Uterus (tissue), 2 donors: ENCODE measurements at regions not wholly inside any gene's neighbourhood (a gene's known extent, or its start where the extent isn't known, plus 50 kb on each side); places are given as distances from the start of the nearest gene placed in this dataset.

Experiments
- POLR2A ChIP-seq, 2 donors: fragments of 450-650 bp; IDR thresholded peaks; one replicate each; pipeline ENCODE4 v1.6.1; 2016; ENCODE audit warnings: antibody characterized with exemption in 2 of 2, mild to moderate bottlenecking in 1 of 2, moderate library complexity in 1 of 2
- TF ChIP-seq, protein P1 (sequence below), 4 experiments: fragments of 200-600 bp in 2 of 4; fragments of 450-650 bp in 2 of 4; sonication (generic) in 2 of 4; IDR thresholded peaks; one replicate each; pipeline ENCODE4 v1.5.1; 2016 to 2019; ENCODE audit warnings: antibody characterized with exemption in 4 of 4, mild to moderate bottlenecking in 2 of 4, moderate library complexity in 1 of 4

DNA sequence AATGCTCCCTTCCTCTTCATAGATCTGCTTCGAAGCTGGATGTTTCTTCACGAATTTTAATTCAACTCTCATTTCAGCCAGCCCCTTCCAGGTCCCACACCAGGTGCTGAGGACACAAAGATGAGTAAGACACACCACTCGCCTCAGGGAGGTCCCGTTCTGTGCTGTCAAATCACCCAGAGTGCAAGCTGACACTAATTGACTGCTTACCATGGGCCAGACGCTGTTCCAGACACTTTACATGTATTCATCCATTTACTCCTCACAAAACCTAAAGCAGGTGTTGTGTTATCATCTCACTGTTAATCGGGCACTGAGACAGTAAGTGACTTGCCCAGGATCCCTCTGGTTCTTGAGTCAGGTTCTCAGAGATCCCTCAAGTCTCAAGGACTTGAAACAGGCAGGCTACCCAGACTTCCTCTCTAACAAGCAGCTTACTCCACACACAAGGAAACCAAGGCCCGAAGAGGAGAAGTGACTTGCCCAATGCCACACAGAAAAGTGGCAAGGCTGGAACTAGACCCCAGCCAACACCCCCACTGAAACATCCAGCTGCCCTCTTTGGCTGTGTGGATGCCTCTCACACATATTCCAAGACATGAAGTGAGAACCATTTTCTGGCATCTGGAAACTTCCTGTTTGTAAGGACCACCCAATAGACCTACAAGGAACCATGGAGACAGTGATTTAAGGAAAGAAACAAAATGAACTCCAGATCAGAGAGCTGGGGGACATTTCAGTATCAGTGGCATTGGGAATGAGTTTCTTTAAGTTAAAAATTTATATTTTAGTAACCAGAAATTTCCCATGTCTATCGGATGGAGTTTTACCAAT, 174.5 kb downstream of the CDC5L start:
- TF ChIP-seq POLR2A (IDR thresholded peaks at IDR 0.05): no peak
- TF ChIP-seq, protein P1, sequence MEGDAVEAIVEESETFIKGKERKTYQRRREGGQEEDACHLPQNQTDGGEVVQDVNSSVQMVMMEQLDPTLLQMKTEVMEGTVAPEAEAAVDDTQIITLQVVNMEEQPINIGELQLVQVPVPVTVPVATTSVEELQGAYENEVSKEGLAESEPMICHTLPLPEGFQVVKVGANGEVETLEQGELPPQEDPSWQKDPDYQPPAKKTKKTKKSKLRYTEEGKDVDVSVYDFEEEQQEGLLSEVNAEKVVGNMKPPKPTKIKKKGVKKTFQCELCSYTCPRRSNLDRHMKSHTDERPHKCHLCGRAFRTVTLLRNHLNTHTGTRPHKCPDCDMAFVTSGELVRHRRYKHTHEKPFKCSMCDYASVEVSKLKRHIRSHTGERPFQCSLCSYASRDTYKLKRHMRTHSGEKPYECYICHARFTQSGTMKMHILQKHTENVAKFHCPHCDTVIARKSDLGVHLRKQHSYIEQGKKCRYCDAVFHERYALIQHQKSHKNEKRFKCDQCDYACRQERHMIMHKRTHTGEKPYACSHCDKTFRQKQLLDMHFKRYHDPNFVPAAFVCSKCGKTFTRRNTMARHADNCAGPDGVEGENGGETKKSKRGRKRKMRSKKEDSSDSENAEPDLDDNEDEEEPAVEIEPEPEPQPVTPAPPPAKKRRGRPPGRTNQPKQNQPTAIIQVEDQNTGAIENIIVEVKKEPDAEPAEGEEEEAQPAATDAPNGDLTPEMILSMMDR (IDR thresholded peaks at IDR 0.05): no peak
